Breast epithelium (tissue), 3 donors: ENCODE measurements at regions not wholly inside any gene's neighbourhood (a gene's known extent, or its start where the extent isn't known, plus 50 kb on each side); places are given as distances from the start of the nearest gene placed in this dataset.

Experiments
- POLR2A ChIP-seq: fragments of 450-650 bp; IDR thresholded peaks from one replicate; pipeline ENCODE4 v1.6.1; 2016; ENCODE audit warnings: antibody characterized with exemption, mild to moderate bottlenecking, moderate library complexity
- POLR2AphosphoS5 ChIP-seq, 3 donors: sonication (generic); formaldehyde crosslinking; IDR thresholded peaks; one replicate each; pipeline ENCODE4 v1.6.1; 2017; ENCODE audit warnings: antibody characterized with exemption in 3 of 3

DNA sequence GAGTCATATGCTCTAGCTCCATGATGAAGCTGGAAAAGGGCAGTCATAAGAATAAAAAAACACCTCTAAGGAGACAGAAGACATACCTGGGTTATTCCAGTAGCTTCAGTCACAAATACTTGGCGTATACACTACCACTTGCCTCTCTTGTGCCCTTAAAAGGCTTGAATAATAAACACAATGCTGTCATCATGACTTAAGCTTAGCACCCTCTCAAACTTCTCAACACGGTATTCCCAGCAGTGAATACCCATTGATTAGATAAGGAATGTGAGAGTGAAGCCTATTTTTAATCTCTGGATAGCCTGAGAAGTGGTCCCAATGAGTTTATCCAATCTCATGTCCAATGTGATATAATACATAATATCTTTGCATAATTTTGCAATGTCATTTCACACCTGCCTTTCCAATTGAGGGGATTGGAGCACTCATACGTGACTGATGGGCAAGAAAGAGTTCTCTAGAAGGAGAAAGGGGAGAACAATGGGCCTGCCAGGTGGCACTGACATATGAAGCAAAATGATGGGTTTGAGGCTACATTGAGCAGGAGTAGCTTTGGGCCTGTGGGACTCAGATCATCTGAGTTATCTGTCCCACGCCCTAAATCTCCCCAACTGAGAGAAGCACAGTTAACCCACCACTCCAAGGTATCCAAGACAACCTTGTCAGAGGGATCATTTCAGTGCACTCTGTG is 298.6 kb upstream of the DAB1 start:
- no peak for TF ChIP-seq POLR2AphosphoS5 (IDR thresholded peaks at IDR 0.05)
- TF ChIP-seq POLR2A, result no peak
